Stimulated activated CD8-positive, alpha-beta memory T cell treated with anti-CD3 and anti-CD28 coated beads, Interleukin-15, amount 100 ng/mL, for 4 hours (primary cell): ENCODE measurements at regions not wholly inside any gene's neighbourhood (a gene's known extent, or its start where the extent isn't known, plus 50 kb on each side); places are given as distances from the start of the nearest gene placed in this dataset.

Source experiments
- DNase-seq, 2 donors: peaks; one replicate each; pipeline ENCODE4 v3.0.0-alpha.2; 2020; ENCODE audit warnings: low read depth in 2 of 2

GRCh38 chr22:48588151-48588877 lies 1239.4 kb downstream of the BRD1 start:
- DNase-seq = no peak

GRCh38 chr22:48587236-48587865 lies 1240.3 kb downstream of the BRD1 start:
- no peak for DNase-seq

GRCh38 chr22:48586799-48587185 lies 1240.9 kb downstream of the BRD1 start:
- no peak for DNase-seq

GRCh38 chr22:48585916-48586798 lies 1241.5 kb downstream of the BRD1 start:
- DNase-seq = no peak

- no peak for DNase-seq
Observed at GRCh38 chr22:48584170-48584569, 1243.5 kb downstream of the BRD1 start.

GRCh38 chr22:48581796-48582469 lies 1245.7 kb downstream of the BRD1 start:
- DNase-seq = no peak

GRCh38 chr22:48581205-48581766 lies 1246.4 kb downstream of the BRD1 start:
- no peak for DNase-seq

GRCh38 chr22:48580481-48580970 lies 1247.1 kb downstream of the BRD1 start:
- no peak for DNase-seq

GRCh38 chr22:48579928-48580309 lies 1247.8 kb downstream of the BRD1 start:
- no peak for DNase-seq

GRCh38 chr22:48579043-48579927 lies 1248.4 kb downstream of the BRD1 start:
- no peak for DNase-seq

GRCh38 chr22:48578138-48579042 lies 1249.3 kb downstream of the BRD1 start:
- DNase-seq = no peak

GRCh38 chr22:48577691-48578090 lies 1250.0 kb downstream of the BRD1 start:
- no peak for DNase-seq

GRCh38 chr22:48577014-48577690 lies 1250.5 kb downstream of the BRD1 start:
- no peak for DNase-seq

GRCh38 chr22:48576333-48577013 lies 1251.2 kb downstream of the BRD1 start:
- DNase-seq = no peak

- DNase-seq = no peak
Observed at GRCh38 chr22:48575618-48576332, 1251.9 kb downstream of the BRD1 start.

- DNase-seq = no peak
Observed at GRCh38 chr22:48574776-48575617, 1252.7 kb downstream of the BRD1 start.

- no peak for DNase-seq
Observed at GRCh38 chr22:48573766-48574165, 1253.9 kb downstream of the BRD1 start.
